GM12878 (cell line): ENCODE measurements at regions not wholly inside any gene's neighbourhood (a gene's known extent, or its start where the extent isn't known, plus 50 kb on each side); places are given as distances from the start of the nearest gene placed in this dataset.

Experiments
- ATAC-seq: fragments of 200-7000 bp; cut with Tn5 transposase; 3 replicates; pipeline ENCODE4 v1.9.1; 2020; ENCODE audit warnings: mild to moderate bottlenecking, moderate library complexity
- BruUV-seq: library from RNA; stranded (reverse); fragments of 400-500 nt; replicated peaks from 2 replicates; lab custom pipeline; 2021; lab: Mats Ljungman, UMichigan
- CTCF ChIA-PET: fragments of 300-600 bp; sonication (Branson Sonifier 250); formaldehyde crosslinking; extraction: SDS; loops from one replicate; lab custom pipeline; 2021; ENCODE audit warnings: inconsistent platforms; lab: Yijun Ruan, JAX
- POLR2A ChIA-PET: fragments of 350-600 bp; formaldehyde crosslinking; extraction: SDS; loops from one replicate; lab custom pipeline; 2021; ENCODE audit warnings: inconsistent platforms; lab: Charles Lee
- RAD21 ChIA-PET: fragments of 300-600 bp; sonication (Branson Sonifier 250); formaldehyde crosslinking; loops from one replicate; lab custom pipeline; 2023; ENCODE audit warnings: antibody characterized with exemption; ENCODE audit not compliant: unreplicated experiment; lab: Charles Lee
- SMC1A ChIA-PET: fragments of 300-600 bp; sonication (Branson Sonifier 250); formaldehyde crosslinking; loops from one replicate; lab custom pipeline; 2023; ENCODE audit not compliant: unreplicated experiment, uncharacterized antibody; lab: Charles Lee
- DNase-seq: peaks from one replicate; pipeline ENCODE4 v3.0.0-alpha.2; 2011; ENCODE audit warnings: low read depth, low spot score
- FAIRE-seq: peaks from 3 replicates; lab custom pipeline; 2011; peaks lifted over from hg19 to GRCh38; lab: Jason Lieb, UNC
- H2AFZ ChIP-seq: 2 replicates; pipeline ENCODE4 v1.6.0; 2011; ENCODE audit warnings: low read depth, low read length, control low read depth; ENCODE audit not compliant: control insufficient read depth
- H3K27ac ChIP-seq: 2 replicates; pipeline ENCODE4 v1.5.1; 2011; ENCODE audit warnings: control low read depth; ENCODE audit not compliant: control insufficient read depth, insufficient read depth
- H3K27me3 ChIP-seq, 2 experiments: replicated peaks in 1 of 2; 2 replicates each; pipeline versions ENCODE4 v1.6.0 to v1.6.1; 2011; ENCODE audit warnings: low read length in 1 of 2; ENCODE audit not compliant: control insufficient read depth in 2 of 2, insufficient read depth in 2 of 2
- H3K36me3 ChIP-seq, 2 experiments: 2 replicates each; pipeline ENCODE4 v1.5.1; 2011; ENCODE audit warnings: low read length in 1 of 2; ENCODE audit not compliant: control insufficient read depth in 2 of 2, insufficient read depth in 2 of 2
- H3K4me1 ChIP-seq: 2 replicates; pipeline ENCODE4 v1.6.1; 2011; ENCODE audit warnings: mild to moderate bottlenecking, low read length, moderate library complexity, mixed read lengths; ENCODE audit not compliant: control insufficient read depth, insufficient read depth
- H3K4me2 ChIP-seq: 2 replicates; pipeline ENCODE4 v1.6.0; 2011; ENCODE audit warnings: control low read depth; ENCODE audit not compliant: control insufficient read depth, insufficient read depth
- H3K4me3 ChIP-seq: fragments of 200-600 bp; sonication (generic); 2 replicates; pipeline ENCODE4 v1.5.1; 2016
- H3K79me2 ChIP-seq: 2 replicates; pipeline ENCODE4 v1.6.0; 2011; ENCODE audit warnings: low read length; ENCODE audit not compliant: control insufficient read depth, insufficient read depth
- H3K9ac ChIP-seq: 2 replicates; pipeline ENCODE4 v1.8.0; 2011; ENCODE audit warnings: low read length, control low read depth, mixed read lengths; ENCODE audit not compliant: control insufficient read depth, insufficient read depth
- H3K9me3 ChIP-seq: replicated peaks from 3 replicates; pipeline ENCODE4 v1.5.1; 2011; ENCODE audit warnings: mild to moderate bottlenecking, low read length; ENCODE audit not compliant: control insufficient read depth, insufficient read depth
- H4K20me1 ChIP-seq: 2 replicates; pipeline ENCODE4 v1.6.0; 2011; ENCODE audit not compliant: control insufficient read depth, insufficient read depth
- ATF7 ChIP-seq: fragments of 450-650 bp; IDR thresholded peaks from 2 replicates; pipeline ENCODE4 v1.6.1; 2016; ENCODE audit warnings: low read depth, mild to moderate bottlenecking
- BMI1 ChIP-seq: fragments of 450-650 bp; IDR thresholded peaks from 2 replicates; pipeline ENCODE4 v1.6.1; 2016; ENCODE audit warnings: mild to moderate bottlenecking, moderate library complexity, borderline replicate concordance
- CTCF ChIP-seq, 3 experiments: IDR thresholded peaks in 2 of 3; conservative IDR thresholded peaks in 1 of 3; 2 replicates each; pipeline ENCODE4 v1.5.1; 2011; ENCODE audit warnings: low read depth in 3 of 3, low read length in 3 of 3, mild to moderate bottlenecking in 3 of 3, control low read depth in 2 of 3, moderate library complexity in 2 of 3, inconsistent platforms in 1 of 3, mixed read lengths in 1 of 3; ENCODE audit not compliant: control insufficient read depth in 2 of 3, insufficient read depth in 1 of 3; ENCODE audit errors: extremely low read depth in 1 of 3
- IKZF2 ChIP-seq, 2 experiments: fragments of 450-650 bp; IDR thresholded peaks; 2 replicates each; pipeline ENCODE4 v1.6.1; 2017; ENCODE audit warnings: mild to moderate bottlenecking in 2 of 2, moderate library complexity in 2 of 2
- JUNB ChIP-seq: IDR thresholded peaks from 2 replicates; pipeline ENCODE4 v1.6.1; 2016; ENCODE audit warnings: antibody characterized with exemption, mild to moderate bottlenecking
- MTA2 ChIP-seq: fragments of 450-650 bp; IDR thresholded peaks from 2 replicates; pipeline ENCODE4 v1.6.1; 2016; ENCODE audit warnings: low read depth, mild to moderate bottlenecking, moderate library complexity
- NFYA ChIP-seq: IDR thresholded peaks from 2 replicates; pipeline ENCODE4 v1.6.1; 2011; ENCODE audit warnings: low read depth, mild to moderate bottlenecking, low read length, improper control_type of control experiment, borderline replicate concordance
- NR2C1 ChIP-seq: fragments of 450-650 bp; IDR thresholded peaks from 2 replicates; pipeline ENCODE4 v1.6.1; 2017; ENCODE audit warnings: antibody characterized with exemption, mild to moderate bottlenecking, moderate library complexity
- PML ChIP-seq: IDR thresholded peaks from 2 replicates; pipeline ENCODE4 v1.6.1; 2012; ENCODE audit warnings: low read length, inconsistent platforms
- RAD21 ChIP-seq: IDR thresholded peaks from 2 replicates; pipeline ENCODE4 v1.6.1; 2011; ENCODE audit warnings: mild to moderate bottlenecking, low read depth, low read length, moderate library complexity; ENCODE audit not compliant: insufficient read depth
- RBBP5 ChIP-seq: fragments of 200-600 bp; sonication (generic); conservative IDR thresholded peaks from 2 replicates; pipeline ENCODE4 v1.6.1; 2016
- RELB ChIP-seq: fragments of 450-650 bp; IDR thresholded peaks from 2 replicates; pipeline ENCODE4 v1.6.1; 2017; ENCODE audit warnings: low read depth, mild to moderate bottlenecking, moderate library complexity
- SMC3 ChIP-seq: IDR thresholded peaks from 2 replicates; pipeline ENCODE4 v1.6.1; 2011; ENCODE audit warnings: low read length, improper control_type of control experiment, borderline replicate concordance
- SUPT20H ChIP-seq: IDR thresholded peaks from 2 replicates; pipeline ENCODE4 v1.6.1; 2011; ENCODE audit warnings: low read depth, mild to moderate bottlenecking, low read length, moderate library complexity, borderline replicate concordance; ENCODE audit not compliant: control insufficient read depth
- ZNF274 ChIP-seq: IDR thresholded peaks from one replicate; pipeline ENCODE4 v1.8.0; 2011; ENCODE audit not compliant: insufficient read length, insufficient read depth
- WGBS: methylation state at CpG from one replicate; pipeline ENCODE4 v1.1.6; 2016; ENCODE audit warnings: low lambda C conversion rate; ENCODE audit not compliant: insufficient replicate concordance, insufficient coverage; ENCODE audit errors: missing lambda C conversion rate; 5-methylcytosine and 5-hydroxymethylcytosine counted together
- in situ Hi-C: fragments of 300-500 bp; cut with MboI; formaldehyde crosslinking; loops from 9 replicates; pipeline ENCODE4 v1.14.3; 2018; ENCODE audit warnings: mixed read lengths
- intact Hi-C: fragments of 100-400 bp; cut with micrococcal nuclease; formaldehyde crosslinking; loops from one replicate; pipeline ENCODE4 v1.14.2; 2022; ENCODE audit not compliant: unreplicated experiment
- TF ChIP-seq, protein P1 (sequence below): fragments of 450-650 bp; IDR thresholded peaks from 2 replicates; pipeline ENCODE4 v1.6.1; 2016; ENCODE audit warnings: mild to moderate bottlenecking, moderate library complexity, borderline replicate concordance

GRCh38 chr5:10857338-10857733 lies 96.3 kb upstream of the DAP start (continued):
- TF ChIP-seq, protein P1, sequence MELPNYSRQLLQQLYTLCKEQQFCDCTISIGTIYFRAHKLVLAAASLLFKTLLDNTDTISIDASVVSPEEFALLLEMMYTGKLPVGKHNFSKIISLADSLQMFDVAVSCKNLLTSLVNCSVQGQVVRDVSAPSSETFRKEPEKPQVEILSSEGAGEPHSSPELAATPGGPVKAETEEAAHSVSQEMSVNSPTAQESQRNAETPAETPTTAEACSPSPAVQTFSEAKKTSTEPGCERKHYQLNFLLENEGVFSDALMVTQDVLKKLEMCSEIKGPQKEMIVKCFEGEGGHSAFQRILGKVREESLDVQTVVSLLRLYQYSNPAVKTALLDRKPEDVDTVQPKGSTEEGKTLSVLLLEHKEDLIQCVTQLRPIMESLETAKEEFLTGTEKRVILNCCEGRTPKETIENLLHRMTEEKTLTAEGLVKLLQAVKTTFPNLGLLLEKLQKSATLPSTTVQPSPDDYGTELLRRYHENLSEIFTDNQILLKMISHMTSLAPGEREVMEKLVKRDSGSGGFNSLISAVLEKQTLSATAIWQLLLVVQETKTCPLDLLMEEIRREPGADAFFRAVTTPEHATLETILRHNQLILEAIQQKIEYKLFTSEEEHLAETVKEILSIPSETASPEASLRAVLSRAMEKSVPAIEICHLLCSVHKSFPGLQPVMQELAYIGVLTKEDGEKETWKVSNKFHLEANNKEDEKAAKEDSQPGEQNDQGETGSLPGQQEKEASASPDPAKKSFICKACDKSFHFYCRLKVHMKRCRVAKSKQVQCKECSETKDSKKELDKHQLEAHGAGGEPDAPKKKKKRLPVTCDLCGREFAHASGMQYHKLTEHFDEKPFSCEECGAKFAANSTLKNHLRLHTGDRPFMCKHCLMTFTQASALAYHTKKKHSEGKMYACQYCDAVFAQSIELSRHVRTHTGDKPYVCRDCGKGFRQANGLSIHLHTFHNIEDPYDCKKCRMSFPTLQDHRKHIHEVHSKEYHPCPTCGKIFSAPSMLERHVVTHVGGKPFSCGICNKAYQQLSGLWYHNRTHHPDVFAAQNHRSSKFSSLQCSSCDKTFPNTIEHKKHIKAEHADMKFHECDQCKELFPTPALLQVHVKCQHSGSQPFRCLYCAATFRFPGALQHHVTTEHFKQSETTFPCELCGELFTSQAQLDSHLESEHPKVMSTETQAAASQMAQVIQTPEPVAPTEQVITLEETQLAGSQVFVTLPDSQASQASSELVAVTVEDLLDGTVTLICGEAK: no peak

DNA sequence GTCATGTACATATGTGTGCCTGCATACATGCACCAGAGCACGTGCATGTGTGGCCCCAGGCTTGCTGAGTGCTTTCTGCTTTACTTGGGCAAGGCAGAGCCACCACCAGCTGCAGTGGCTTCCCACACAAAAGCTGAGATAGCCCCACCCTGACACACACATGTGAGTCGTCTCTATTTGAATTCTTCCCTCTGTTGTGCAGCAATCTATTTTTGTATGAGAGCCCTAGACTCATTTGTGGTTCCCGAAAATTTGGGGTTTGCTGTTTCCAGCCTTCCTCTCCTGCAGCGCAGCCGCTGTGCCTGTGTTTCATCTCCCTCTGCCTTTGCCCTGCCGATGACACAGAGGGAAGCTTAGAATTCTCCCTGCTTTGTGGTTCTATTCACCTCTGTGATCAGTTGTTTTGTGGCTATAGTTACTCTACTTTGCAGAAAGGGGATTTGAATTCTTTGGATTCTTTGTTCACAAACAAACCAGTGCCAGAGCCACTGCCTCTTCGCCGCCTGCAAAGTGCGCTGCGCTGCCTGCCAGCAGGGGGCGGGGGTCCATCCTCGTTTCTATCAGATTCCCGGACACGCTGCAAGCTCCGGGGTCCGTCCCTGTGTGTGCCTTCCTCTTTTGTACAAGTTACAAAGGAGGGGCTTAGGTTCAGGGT lies 95.8 kb upstream of the DAP start:
- Histone ChIP-seq H3K27me3 (peaks cover 4 to 6% of the 10 kb centered on the region in 2 experiments; a peak in 3 of 4 replicates), H3K4me1 (no peaks in the 10 kb centered on the region), H3K27ac (no peak overlapping the region), H3K79me2 (no peaks in the 10 kb centered on the region), H3K4me2 (no peak overlapping the region), H4K20me1 (no peaks in the 10 kb centered on the region), H2AFZ (no peak overlapping the region), H3K36me3 (no peaks in the 10 kb centered on the region), H3K9ac (no peak overlapping the region), H3K4me3 (no peak overlapping the region), H3K9me3 (no peaks in the 10 kb centered on the region)
- ChIA-PET RAD21 (no interaction called here), SMC1A (no interaction called here), POLR2A (no interaction called here), CTCF (interaction anchor here (0.7 to 1.4 kb wide), 3 partner anchors 12 to 155 kb away, joined by 3 read pairs; no protein-coding TSS in a partner anchor)
- ATAC-seq (peak; percentile 68), FAIRE-seq (no peak), DNase-seq (no peak)
- intact Hi-C loops (loop anchor here (5.0 kb wide), 1 partner anchor 160 kb away; no protein-coding TSS in a partner anchor), in situ Hi-C loops (no loop called here)
- no TSS peak for BruUV-seq
- 33% methylated on average over 16 of the region's 16 CpGs for WGBS
- no peak for TF ChIP-seq MTA2
- TF ChIP-seq ATF7: no peak
- TF ChIP-seq PML: no peak
- no peak for TF ChIP-seq NFYA
- no peak for TF ChIP-seq RELB
- TF ChIP-seq CTCF (IDR thresholded peaks at IDR 0.05 in 2 of 3, conservative IDR thresholded peaks at IDR 0.05 in 1 of 3; ENCODE audit: control insufficient read depth in 2 of 3, extremely low read depth in 1 of 3, insufficient read depth in 1 of 3, low read depth in 3 of 3, low read length in 3 of 3): peak; percentile 52 to 81 (median 78)
- no peak for TF ChIP-seq JUNB
- TF ChIP-seq ZNF274: no peak
- no peak for TF ChIP-seq IKZF2 (IDR thresholded peaks at IDR 0.05)
- 0 out of 2 replicates have a peak, but pooled peaks have one; percentile 22 for TF ChIP-seq RAD21
- no peak for TF ChIP-seq BMI1
- TF ChIP-seq RBBP5: no peak
- no peak for TF ChIP-seq SUPT20H
- TF ChIP-seq SMC3: peak; percentile 32; the same call in 1 of the 2 replicates
- TF ChIP-seq NR2C1: no peak
